HG03439 (cell line): ENCODE measurements at regions not wholly inside any gene's neighbourhood (a gene's known extent, or its start where the extent isn't known, plus 50 kb on each side); places are given as distances from the start of the nearest gene placed in this dataset.
"Not testable (repeated sequence)": the region's sequence is repeated elsewhere in the genome, so short reads cannot be mapped to it uniquely, and the experiment has no call there.

Source experiments
- ATAC-seq: cut with Tn5 transposase; IDR thresholded peaks from one replicate; pipeline ENCODE4 v1.9.1; 2021; ENCODE audit warnings: mild to moderate bottlenecking, moderate library complexity; ENCODE audit not compliant: unreplicated experiment

DNA sequence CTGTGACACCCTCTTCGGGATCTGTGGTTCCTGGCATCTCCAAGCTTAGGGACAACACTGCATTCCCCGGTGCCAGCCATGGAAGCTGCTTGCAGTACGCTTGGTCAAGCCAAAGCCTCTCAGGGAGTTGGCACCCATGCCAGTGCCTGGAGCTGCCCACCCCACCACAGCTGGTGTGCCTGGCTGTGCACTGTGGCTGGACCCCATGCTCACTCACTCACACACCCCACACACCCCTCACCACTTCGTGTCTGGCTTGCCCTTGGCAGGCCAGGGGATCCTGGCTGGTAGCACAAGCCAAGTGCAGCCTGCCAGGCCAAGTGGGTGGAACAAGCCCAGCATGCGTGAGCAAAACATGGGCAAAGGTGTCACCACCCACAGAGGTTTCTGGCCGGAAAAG, 324.5 kb upstream of the PTGER4 start:
- ATAC-seq, result no peak

DNA sequence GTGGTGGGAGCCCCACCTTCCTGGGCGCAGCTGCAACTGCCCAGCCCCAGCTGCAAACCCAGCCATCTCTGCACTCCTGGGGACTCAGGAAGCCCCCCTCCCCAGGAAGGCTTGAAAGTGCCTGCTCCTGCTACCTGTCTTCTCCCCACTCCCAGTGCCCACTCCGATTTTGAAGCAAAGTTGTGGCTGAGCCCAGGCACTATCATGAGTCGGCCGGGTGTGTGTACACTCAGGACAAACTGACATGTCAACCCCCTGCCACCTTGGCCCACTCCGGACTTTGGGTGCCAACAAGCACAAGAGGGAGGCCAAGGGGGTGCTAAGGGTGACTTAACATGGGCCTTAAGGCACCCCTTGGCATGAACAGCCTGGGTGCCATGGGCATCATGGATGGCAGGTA, 325.5 kb upstream of the PTGER4 start:
- no peak for ATAC-seq

DNA sequence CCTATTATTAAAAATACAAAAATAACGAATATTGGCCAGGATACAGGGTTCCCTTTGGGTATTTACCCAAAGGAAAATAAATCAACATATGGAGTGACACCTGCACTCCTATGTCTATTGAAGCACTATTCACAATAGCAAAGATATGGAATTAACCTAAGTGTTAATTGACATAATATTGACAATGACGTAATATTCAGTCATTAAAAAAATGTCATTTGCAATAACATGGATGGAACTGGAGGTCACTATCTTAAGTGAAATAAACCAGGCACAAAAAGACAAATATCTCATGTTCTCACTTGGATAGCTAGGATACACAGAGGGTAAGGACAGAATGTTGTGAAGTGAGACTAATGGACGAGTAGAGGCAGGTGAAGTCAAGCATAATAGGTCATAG, 326.3 kb upstream of the PTGER4 start:
- ATAC-seq, result no peak

DNA sequence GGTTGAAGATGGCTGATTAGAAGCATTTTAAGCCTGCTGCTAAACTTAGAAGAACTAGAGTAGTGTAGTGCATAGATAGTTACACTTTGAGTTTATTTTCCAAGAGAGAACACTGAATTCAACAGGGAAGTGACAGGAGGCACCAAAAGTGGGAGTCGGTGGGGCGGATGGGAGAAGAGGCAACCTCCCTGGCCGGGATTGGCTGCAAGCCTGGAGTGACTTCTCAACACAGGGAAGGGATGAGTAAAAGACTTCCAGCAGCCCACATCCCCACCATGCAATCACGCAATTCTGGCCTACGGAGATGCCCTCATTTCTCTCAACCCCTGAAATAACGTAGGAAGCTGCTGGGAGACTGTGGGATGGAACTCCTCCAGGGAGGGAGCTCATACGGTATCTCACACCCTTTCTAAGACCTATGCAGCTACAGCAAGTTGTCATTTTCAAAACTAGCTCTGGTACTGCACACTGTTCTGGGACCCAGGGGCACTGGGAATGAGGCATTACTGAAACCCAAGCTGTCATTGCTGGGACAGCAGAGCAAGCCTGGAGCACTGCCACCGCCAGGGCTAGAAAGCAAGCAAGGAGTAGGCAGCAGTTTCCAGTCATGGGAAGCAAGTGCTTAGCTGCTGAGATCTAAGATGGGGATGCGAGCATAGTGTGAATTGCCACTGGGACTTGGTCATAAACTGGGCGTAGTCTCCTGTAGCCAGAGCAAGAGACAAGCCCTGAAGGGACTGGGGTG, 331.6 kb upstream of the PTGER4 start:
- ATAC-seq, result no peak

DNA sequence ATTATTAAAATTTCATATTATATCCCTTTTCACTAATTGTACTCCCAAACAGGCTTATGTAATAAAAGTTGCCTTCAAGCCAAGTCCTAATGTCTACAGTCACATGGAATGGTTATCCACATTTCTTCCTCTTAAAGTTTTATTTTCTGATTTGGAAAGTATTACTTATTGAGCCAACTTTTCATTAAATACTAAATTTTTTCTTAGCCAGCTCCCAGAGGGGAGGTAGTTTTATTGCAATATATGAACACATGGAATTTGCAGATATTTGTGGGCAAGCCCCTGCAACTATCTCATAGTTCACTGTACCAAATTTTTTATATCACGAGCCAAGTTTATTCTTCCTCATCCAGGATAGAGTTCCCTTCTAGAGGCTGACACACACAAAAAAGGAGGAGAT, 332.8 kb upstream of the PTGER4 start:
- no peak for ATAC-seq

DNA sequence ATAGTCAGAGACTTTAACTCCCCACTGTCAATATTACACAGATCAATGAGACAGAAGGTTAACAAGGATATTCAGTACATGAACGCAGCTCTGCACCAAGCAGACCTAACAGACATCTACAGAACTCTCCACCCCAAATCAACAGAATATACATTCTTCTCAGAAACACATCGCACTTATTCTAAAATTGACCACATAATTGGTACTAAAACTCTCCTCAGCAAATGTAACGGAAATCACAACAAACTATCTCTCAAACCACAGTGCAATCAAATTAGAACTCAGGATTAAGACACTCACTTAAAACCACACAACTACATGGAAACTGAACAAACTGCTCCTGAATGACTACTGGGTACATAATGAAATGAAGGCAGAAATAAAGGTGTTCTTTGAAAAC, 341.3 kb upstream of the PTGER4 start:
- not testable (repeated sequence) for ATAC-seq

DNA sequence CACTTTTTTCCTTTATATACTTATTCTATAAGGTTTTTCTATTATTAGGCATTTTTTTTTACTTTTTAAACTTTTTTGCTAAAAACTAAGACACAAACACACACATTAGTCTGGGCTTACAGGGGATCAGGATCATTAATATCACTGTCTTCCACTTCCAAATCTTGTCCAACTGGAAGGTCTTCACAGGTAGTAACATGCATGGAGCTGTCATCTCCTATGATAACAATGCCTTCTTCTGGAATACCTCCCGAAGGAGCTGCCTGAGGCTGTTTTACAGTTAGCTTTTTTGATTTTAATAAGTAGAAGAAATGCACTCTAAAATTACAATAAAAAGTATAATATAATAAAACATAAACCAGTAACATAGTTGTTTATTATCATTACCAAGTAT, 345.5 kb upstream of the PTGER4 start:
- ATAC-seq, result no peak

DNA sequence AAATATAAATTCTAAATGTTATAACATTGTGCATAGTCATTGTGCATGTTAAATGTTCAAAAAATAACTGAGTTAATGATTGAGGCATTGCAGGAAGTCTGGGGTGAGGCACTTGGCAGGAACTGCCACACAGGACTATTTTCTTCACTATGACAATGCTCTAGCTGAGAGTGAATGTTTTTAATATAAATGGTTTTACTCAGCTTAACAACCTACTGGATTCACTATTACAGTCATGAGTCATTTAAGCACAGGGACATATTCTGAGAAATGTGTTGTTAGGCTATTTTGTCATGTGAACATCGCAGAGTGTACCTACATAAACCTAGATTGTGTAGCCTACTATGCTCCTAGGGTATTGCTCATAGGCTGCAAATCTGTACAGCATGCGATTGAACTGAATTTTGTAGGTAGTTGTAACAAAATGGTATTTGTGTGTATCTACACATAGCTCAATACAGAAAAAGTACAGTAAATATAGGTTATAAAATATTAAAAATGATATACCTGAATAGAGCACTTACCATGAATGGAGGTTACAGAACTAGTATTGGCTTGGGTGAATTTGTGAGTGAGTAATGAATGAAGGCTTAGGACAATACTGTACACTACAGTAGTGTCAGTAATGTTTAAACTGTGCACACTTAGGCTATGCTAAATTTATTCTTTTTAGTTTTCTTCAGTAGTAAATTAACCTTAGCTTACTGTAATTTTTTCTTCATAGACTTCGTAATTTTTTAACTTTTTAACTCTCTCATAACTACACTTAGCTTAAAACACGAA, 346.1 kb upstream of the PTGER4 start:
- ATAC-seq, result no peak

DNA sequence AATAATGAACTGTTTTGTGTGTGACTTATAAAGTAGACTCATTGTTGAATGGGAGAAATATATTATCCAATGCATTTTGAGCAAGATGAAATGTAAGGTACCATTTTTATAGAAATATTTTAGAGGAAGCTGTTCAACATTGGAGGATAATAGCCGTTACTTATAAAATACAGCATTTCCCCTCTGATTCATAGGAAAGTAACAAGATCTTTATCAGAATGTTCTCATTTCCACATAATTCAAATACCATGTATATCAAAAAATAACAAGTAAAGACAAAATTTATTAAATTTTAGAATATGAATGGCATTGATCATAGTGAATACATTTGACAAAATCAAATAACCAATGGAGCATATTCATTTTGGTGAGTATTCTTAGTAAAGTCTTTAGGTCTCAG, 346.7 kb upstream of the PTGER4 start:
- ATAC-seq, result no peak

DNA sequence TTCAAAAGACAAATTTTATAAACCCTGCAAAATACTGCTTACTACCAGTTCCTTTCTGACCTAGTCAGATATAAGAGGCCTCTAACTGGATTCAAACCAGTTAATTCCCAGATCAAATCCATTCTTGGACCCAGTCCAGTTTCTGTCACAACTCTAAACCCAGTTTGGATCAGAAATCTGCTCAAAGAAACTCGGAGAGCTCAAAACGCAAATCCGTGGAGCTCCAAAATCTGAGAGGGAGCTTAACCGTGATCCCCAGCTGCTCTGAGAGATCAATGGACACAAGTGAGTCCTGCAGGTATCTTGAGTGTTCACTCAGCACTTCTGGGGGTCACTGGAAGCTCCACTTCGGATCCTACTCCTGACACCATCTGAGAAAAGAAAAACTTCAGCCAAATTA, 348.1 kb upstream of the PTGER4 start:
- no peak for ATAC-seq

DNA sequence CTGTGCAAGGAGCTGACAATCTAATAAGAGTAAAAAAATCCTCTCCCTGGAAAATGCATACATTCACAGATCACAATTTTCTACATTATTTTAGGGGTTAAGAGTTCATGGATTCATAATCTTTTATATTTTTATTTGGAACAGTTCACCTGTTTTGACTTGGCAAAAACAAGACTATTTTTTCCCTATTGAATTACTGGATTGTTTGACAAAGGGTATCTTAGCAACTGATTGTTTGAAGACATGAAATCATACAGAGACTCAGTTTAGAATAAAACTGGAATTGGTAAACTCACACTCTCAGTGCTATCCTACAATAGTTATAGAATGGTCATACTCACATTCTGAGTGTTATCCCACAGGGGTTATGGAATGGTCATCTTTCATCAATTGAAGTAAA, 358.2 kb upstream of the PTGER4 start:
- no peak for ATAC-seq

DNA sequence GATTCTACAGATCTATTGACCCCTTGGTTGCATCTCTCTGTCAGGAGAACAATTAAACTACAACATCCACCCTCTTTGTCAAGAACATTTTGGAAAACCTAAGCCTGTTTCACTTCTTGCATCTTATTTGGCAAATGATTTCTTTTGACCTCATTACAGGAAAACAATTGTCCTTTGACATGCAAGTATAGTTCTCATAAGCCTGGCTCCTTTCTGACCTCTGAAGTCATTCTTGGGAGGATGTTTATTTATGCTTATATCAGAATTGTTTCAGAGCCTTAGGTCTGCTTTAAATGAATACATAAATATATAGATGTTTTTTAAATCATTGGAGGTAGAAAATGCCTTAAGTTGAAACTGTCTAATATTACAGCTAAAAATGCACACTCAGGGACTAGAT, 361.3 kb upstream of the PTGER4 start:
- ATAC-seq, result no peak

DNA sequence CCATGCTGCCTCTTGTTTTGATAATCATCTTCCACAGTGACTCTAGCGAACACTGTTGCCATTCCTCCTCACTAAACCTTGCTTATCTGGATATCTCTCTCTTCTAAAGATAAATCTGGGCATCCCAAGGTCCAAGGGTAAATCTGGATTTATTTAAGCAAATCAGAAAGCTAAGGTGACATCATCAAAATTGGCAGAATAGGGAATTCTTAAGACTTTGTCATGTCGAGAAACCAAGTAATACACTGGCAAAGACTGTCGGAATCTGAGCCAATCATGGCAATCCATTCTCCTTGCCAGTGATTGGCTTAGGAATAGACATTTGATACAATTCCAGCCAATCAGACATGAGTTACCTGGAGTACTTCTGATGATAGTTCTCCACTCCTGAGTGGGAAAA, 362.7 kb upstream of the PTGER4 start:
- no peak for ATAC-seq

DNA sequence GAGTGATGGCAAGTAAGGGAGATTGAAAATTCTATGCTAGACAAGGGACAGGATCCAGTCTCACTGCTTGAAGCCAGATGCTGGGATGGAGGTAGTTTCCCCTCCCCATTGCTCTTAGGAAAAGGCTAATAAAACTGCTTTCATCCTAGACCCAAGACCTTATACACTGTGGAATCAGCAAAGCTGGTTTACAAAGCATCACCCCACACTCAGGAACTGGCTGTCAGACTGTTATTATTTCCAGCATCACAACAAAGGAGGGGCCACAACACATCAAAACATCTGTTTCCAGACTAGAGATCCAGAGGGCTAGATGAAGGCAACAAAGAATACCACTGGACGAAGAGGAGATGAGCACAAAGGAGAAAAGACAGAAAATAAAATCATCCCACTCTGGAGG, 364.6 kb upstream of the PTGER4 start:
- ATAC-seq, result no peak

DNA sequence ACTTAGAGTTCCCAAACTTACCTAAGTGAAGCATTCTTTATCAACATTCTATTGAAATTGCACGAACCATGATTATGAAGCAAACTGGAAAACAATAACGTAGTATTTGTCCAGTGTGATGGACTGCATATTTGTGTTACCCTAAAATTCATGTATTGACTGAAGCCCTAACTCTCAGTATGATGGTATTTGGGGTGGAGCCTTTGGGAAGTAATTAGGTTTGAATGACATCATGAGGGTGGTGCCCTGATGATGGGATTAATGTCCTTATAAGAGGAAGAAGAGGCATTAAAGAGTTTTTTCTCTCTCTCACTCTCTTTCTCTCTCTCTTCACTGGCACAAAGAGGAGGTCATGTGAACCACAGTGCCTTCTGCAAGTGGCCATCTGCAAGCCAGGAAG, 365.4 kb upstream of the PTGER4 start:
- no peak for ATAC-seq

DNA sequence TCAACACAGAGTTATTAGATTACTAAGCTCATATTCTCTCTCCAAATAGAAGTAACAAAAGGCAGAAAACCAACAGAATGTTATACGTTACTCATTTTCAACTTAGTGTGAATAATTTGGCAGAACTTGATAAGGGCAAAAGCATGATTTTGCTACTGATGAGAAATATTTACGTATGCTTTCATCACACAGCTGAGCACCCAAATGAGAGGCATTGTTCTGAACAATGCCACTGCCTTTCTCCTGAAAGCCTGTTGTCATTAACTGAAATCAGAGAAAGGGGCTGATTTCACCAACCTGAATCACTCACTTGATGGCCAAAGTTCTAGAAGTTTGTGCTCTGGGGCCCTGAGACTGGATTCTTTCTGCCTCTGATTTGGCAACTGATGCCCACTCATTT, 367.5 kb upstream of the PTGER4 start:
- ATAC-seq, result no peak

DNA sequence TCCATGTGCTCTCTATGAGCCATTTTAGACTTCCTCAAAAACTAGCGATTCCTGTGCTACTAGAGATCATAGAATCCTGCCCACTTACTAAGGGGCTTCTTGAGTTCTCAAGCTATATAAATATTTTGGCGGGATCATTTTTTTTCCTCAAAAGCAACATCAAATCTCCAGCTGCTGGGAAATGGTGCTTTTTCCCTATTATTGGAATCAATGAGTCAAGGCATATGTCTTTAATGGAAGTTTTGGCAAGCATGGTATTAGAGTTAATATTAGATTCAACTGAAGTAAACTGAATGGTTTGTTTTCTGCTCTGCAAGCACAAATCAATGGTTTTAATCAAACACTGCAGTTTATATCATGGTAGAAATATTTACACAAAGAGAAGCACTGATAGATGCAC, 369.9 kb upstream of the PTGER4 start:
- ATAC-seq, result no peak

DNA sequence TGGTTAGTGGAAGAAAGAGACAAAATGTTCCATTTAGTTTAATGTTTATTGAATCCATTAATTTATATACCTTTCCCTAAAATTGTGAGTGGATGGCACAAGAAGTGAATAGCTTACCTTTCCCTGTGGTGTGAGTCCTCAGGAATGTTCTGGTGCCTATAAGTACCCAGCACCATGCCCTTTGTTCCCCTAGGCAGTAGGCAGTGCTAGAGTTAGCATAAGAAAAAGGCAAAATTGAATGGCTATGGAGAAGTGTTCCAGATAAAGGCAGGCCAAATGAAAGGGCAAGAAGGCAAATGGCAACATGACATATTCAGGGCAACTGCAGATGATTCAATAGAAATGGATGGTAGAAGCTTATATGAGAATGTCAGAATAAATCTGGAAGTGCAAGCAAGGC, 370.8 kb upstream of the PTGER4 start:
- ATAC-seq, result no peak

DNA sequence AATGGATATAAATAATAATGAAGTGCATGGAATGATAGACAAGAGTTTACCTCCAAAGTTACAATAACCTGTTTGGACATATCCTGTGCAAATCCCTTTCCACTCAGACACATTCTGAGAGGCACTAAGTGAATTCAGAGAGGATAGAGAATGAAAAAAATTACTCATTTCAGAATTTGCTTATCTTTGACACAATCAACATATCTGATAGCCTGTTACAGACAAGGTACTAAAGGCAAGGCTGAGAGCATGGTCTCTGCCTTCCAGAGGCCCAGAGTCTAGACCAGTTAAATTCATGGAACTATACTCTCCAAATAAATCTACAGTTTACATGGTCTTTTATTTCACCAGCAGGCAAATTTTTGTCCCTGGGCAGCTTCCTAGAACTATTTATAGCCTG, 371.8 kb upstream of the PTGER4 start:
- no peak for ATAC-seq

DNA sequence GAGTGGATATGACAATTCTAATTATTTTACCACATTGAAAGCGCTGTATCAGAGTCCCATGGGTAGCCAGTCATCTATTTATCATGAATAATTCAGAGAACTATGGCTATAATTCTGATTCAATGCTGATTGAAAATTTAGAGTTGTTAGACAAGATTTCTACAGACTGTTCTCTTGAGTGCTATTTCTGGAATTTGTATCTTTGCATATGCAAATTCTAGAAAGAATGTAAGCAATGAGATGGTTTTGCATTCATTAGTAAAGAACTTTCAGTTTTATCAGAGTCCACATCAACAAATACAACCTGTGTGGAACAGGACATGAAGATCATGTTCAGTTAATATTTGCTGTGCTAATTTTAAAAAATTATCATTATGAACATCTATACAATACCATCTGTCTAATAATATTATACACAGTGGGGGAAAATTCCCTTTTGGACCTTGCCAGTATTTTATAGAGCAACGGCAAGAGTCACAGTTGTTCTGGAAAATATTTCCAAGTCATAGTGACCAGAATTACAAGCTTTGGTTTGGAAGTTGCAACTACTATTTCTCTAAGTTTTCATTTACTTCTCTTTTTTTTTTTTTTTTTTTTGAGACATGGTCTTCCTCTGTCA, 372.7 kb upstream of the PTGER4 start:
- ATAC-seq, result no peak

DNA sequence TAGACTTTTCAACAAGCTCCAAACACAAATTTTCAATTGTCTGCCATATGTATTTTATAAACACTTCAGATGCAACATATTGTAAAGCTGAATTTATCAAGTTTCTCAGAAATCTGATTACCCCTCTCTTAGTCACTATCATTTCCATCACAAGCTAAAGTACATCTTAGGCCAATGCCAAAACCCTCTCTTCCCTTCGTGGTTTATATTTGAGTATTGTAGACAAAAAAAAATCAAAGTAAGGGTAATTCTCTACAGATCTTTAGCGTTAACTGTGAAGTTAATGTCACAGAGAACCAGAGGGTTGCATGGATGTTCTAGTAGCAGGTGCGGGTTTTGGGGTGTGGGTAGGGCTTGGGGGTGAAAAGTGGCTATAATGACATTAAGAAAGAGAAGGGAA, 387.7 kb upstream of the PTGER4 start:
- no peak for ATAC-seq

DNA sequence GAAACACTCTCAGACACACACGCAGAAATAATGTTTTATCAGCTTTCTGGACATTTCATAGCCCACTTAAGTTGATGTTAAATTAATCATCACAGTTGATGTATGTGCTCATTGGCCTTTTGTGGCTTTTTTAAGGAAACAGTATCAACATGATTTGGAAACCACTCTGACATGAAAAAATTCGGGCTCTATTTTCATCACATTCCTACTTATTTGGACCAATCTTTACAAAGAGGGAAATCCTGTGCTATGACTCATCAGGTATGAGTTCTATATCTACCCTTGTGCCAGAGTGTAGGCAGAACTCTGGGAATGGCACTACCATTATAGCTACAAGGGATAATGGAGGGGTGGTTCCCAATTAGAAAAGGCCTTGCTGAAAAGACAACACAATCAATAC, 388.4 kb upstream of the PTGER4 start:
- no peak for ATAC-seq
